Bronchial epithelial cell (primary cell): ENCODE measurements at regions not wholly inside any gene's neighbourhood (a gene's known extent, or its start where the extent isn't known, plus 50 kb on each side); places are given as distances from the start of the nearest gene placed in this dataset.

Experiments used
- DNase-seq: peaks from one replicate; pipeline ENCODE4 v3.0.0-alpha.2; 2010; ENCODE audit warnings: low read depth
- FAIRE-seq: peaks from 2 replicates; lab custom pipeline; 2011; peaks lifted over from hg19 to GRCh38; lab: Jason Lieb, UNC
- H3K27me3 ChIP-seq: 2 replicates; pipeline ENCODE4 v1.5.1; 2011; ENCODE audit warnings: low read length; ENCODE audit not compliant: control insufficient read depth, insufficient read depth
- H3K36me3 ChIP-seq: 2 replicates; pipeline ENCODE4 v1.5.1; 2011; ENCODE audit warnings: low read length; ENCODE audit not compliant: control insufficient read depth, insufficient read depth
- H3K4me3 ChIP-seq: 2 replicates; pipeline ENCODE4 v1.5.1; 2011; ENCODE audit warnings: mild to moderate bottlenecking, low read depth, low read length, control low read depth
- CTCF ChIP-seq: IDR thresholded peaks from 2 replicates; pipeline ENCODE4 v1.5.1; 2011; ENCODE audit warnings: mild to moderate bottlenecking, moderate library complexity, low read length, control low read depth, inconsistent platforms; ENCODE audit not compliant: insufficient read depth, severe bottlenecking

GRCh38 chr3:107250221-107250620 lies 127.0 kb upstream of the CCDC54 start:
- FAIRE-seq (no peak), DNase-seq (no peak)
- H3K27me3 ChIP-seq, result no peaks in the 10 kb centered on the region
- H3K36me3 ChIP-seq, result no peaks in the 10 kb centered on the region
- no peak overlapping the region for H3K4me3 ChIP-seq
- TF ChIP-seq CTCF, result no peak

- no peak for TF ChIP-seq CTCF
- DNase-seq (no peak), FAIRE-seq (no peak)
- no peak overlapping the region for H3K4me3 ChIP-seq
- no peaks in the 10 kb centered on the region for H3K27me3 ChIP-seq
- no peaks in the 10 kb centered on the region for H3K36me3 ChIP-seq
Observed at GRCh38 chr3:107251819-107252218, 125.4 kb upstream of the CCDC54 start.

GRCh38 chr3:107256963-107257362 lies 120.3 kb upstream of the CCDC54 start:
- Histone ChIP-seq H3K4me3 (no peak overlapping the region), H3K27me3 (no peaks in the 10 kb centered on the region), H3K36me3 (no peaks in the 10 kb centered on the region)
- TF ChIP-seq CTCF, result no peak
- no peak for FAIRE-seq
- no peak for DNase-seq

- Histone ChIP-seq H3K4me3 (no peak overlapping the region), H3K36me3 (no peaks in the 10 kb centered on the region)
- FAIRE-seq, result no peak
Observed at GRCh38 chr3:107258300-107258699, 118.9 kb upstream of the CCDC54 start.

GRCh38 chr3:107260207-107260606 lies 117.0 kb upstream of the CCDC54 start:
- DNase-seq (no peak), FAIRE-seq (no peak)
- no peaks in the 10 kb centered on the region for H3K36me3 ChIP-seq
- no peak overlapping the region for H3K4me3 ChIP-seq
- no peaks in the 10 kb centered on the region for H3K27me3 ChIP-seq
- TF ChIP-seq CTCF, result no peak

More at GRCh38 chr3:107258300-107258699, 118.9 kb upstream of the CCDC54 start:
- DNase-seq, result no peak
- no peak for TF ChIP-seq CTCF
- no peaks in the 10 kb centered on the region for H3K27me3 ChIP-seq

GRCh38 chr3:107263269-107264021 lies 113.8 kb upstream of the CCDC54 start:
- no peaks in the 10 kb centered on the region for H3K36me3 ChIP-seq
- H3K27me3 ChIP-seq, result no peaks in the 10 kb centered on the region
- H3K4me3 ChIP-seq, result no peak overlapping the region
- no peak for FAIRE-seq
- peak; percentile 43 for DNase-seq
- no peak for TF ChIP-seq CTCF
